SH-SY5Y (cell line): ENCODE measurements at regions not wholly inside any gene's neighbourhood (a gene's known extent, or its start where the extent isn't known, plus 50 kb on each side); places are given as distances from the start of the nearest gene placed in this dataset.

ENCODE experiments used
- GATA2 ChIP-seq: IDR thresholded peaks from 2 replicates; pipeline ENCODE4 v1.6.1; 2011; ENCODE audit warnings: mild to moderate bottlenecking, low read depth, low read length
- GATA3 ChIP-seq: IDR thresholded peaks from 2 replicates; pipeline ENCODE4 v1.6.1; 2011; ENCODE audit warnings: low read depth, mild to moderate bottlenecking, low read length, moderate library complexity

- TF ChIP-seq GATA3 (no peak), GATA2 (no peak)
Measured at GRCh38 chr1:98054786-98055185, 134.0 kb upstream of the DPYD start.

- TF ChIP-seq GATA3 (no peak), GATA2 (no peak)
Measured at GRCh38 chr1:98054367-98054701, 133.5 kb upstream of the DPYD start.

- TF ChIP-seq GATA2 (no peak), GATA3 (no peak)
Measured at GRCh38 chr1:98053471-98054366, 132.9 kb upstream of the DPYD start.

GRCh38 chr1:98051065-98051675 is 130.3 kb upstream of the DPYD start:
- TF ChIP-seq GATA3 (no peak), GATA2 (no peak)

- TF ChIP-seq GATA2 (peak; percentile 70), GATA3 (0 out of 2 replicates have a peak, but pooled peaks have one; percentile 47)
Measured at GRCh38 chr1:98049370-98050135, 128.7 kb upstream of the DPYD start.

- TF ChIP-seq GATA3 (no peak), GATA2 (no peak)
Measured at GRCh38 chr1:98048751-98049325, 128.0 kb upstream of the DPYD start.

GRCh38 chr1:98048244-98048643 is 127.4 kb upstream of the DPYD start:
- no peak for TF ChIP-seq GATA3

GRCh38 chr1:98047171-98047570 is 126.3 kb upstream of the DPYD start:
- TF ChIP-seq GATA2 (no peak), GATA3 (no peak)

GRCh38 chr1:98045767-98046641 is 125.2 kb upstream of the DPYD start:
- TF ChIP-seq GATA2 (no peak), GATA3 (no peak)

- TF ChIP-seq GATA3, result no peak
- no peak for TF ChIP-seq GATA2
Measured at GRCh38 chr1:98045211-98045766, 124.5 kb upstream of the DPYD start.

GRCh38 chr1:98044766-98045165 is 123.9 kb upstream of the DPYD start:
- no peak for TF ChIP-seq GATA2

GRCh38 chr1:98044071-98044697 is 123.3 kb upstream of the DPYD start:
- TF ChIP-seq GATA2, result no peak
- TF ChIP-seq GATA3, result no peak

- TF ChIP-seq GATA3, result no peak
- no peak for TF ChIP-seq GATA2
Measured at GRCh38 chr1:98035602-98036002, 114.8 kb upstream of the DPYD start.
